ENCODE measurements at regions not wholly inside any gene's neighbourhood (a gene's known extent, or its start where the extent isn't known, plus 50 kb on each side); places are given as distances from the start of the nearest gene placed in this dataset.

GRCh38 chr2:8061219-8061618 is 620.6 kb upstream of the ID2 start:
- no peak overlapping the region for H3K4ac ChIP-seq (ENCODE audit: low read depth, low read length)
- H3K56ac ChIP-seq (ENCODE audit: insufficient read length, low read depth, low read length): no peak overlapping the region
- no peak overlapping the region for H3K27ac Mint-ChIP-seq
- H4K5ac ChIP-seq (ENCODE audit: insufficient read length, low read depth, low read length): no peak overlapping the region
- H4K20me1 ChIP-seq (ENCODE audit: control insufficient read depth, insufficient read depth, insufficient read length): no peaks in the 10 kb centered on the region
- no peak overlapping the region for H3K18ac ChIP-seq (ENCODE audit: insufficient read length, low read depth, low read length)
- no peak overlapping the region for H3T11ph ChIP-seq (ENCODE audit: low read length)
- H3K27me3 Mint-ChIP-seq (ENCODE audit: low read depth): peaks cover 3% of the 10 kb centered on the region; the same call in 1 of the 2 replicates
- no peaks in the 10 kb centered on the region for H3K27me3 ChIP-seq (ENCODE audit: insufficient read depth, low read length)
- H3K4me1 Mint-ChIP-seq: peaks cover 0 to 5% of the 10 kb centered on the region in 2 experiments; a peak in 2 of 4 replicates
- H3K23me2 ChIP-seq (ENCODE audit: insufficient read length, low read depth, low read length, poor library complexity, severe bottlenecking): no peaks in the 10 kb centered on the region
- H2BK20ac ChIP-seq (ENCODE audit: low read depth, low read length, poor library complexity, severe bottlenecking): no peak overlapping the region
- TF ChIP-seq, protein P1, sequence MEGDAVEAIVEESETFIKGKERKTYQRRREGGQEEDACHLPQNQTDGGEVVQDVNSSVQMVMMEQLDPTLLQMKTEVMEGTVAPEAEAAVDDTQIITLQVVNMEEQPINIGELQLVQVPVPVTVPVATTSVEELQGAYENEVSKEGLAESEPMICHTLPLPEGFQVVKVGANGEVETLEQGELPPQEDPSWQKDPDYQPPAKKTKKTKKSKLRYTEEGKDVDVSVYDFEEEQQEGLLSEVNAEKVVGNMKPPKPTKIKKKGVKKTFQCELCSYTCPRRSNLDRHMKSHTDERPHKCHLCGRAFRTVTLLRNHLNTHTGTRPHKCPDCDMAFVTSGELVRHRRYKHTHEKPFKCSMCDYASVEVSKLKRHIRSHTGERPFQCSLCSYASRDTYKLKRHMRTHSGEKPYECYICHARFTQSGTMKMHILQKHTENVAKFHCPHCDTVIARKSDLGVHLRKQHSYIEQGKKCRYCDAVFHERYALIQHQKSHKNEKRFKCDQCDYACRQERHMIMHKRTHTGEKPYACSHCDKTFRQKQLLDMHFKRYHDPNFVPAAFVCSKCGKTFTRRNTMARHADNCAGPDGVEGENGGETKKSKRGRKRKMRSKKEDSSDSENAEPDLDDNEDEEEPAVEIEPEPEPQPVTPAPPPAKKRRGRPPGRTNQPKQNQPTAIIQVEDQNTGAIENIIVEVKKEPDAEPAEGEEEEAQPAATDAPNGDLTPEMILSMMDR (conservative IDR thresholded peaks at IDR 0.05): no peak
- H2AFZ ChIP-seq (ENCODE audit: low read length): no peak overlapping the region
- DNase-seq: no peak
- no peak overlapping the region for H4K8ac ChIP-seq (replicated peaks; ENCODE audit: insufficient read length, low read depth, low read length)
- H3K4me2 ChIP-seq (ENCODE audit: insufficient read depth, insufficient read length, low read length): no peak overlapping the region
- no peak overlapping the region for H2BK5ac ChIP-seq (ENCODE audit: insufficient read length, low read length)
- H2BK15ac ChIP-seq (ENCODE audit: low read depth, low read length): no peak overlapping the region
- no peak overlapping the region for H3K4me3 Mint-ChIP-seq
- no peaks in the 10 kb centered on the region for H3K79me1 ChIP-seq (ENCODE audit: insufficient read depth, low read depth, low read length, poor library complexity, severe bottlenecking)
- WGBS (ENCODE audit: extremely low coverage, insufficient read length, low lambda C conversion rate): no CpG with 5 or more reads among the region's 9 CpGs
- no peak overlapping the region for H4K91ac ChIP-seq (ENCODE audit: insufficient read length, low read depth, low read length)
- peaks cover 14 to 17% of the 10 kb centered on the region in 2 experiments; a peak in 4 of 5 replicates for H3K9me3 Mint-ChIP-seq
- no peak overlapping the region for H3K23ac ChIP-seq (ENCODE audit: insufficient read length, low read depth, low read length)
- H3K27ac ChIP-seq (ENCODE audit: insufficient read length, low read depth, low read length): no peak overlapping the region
- no peak overlapping the region for H2BK120ac ChIP-seq (ENCODE audit: low read depth, low read length, poor library complexity, severe bottlenecking)
- no peaks in the 10 kb centered on the region for H3K79me2 ChIP-seq (ENCODE audit: insufficient read depth, low read length)
- H3K14ac ChIP-seq (ENCODE audit: insufficient read depth, low read length): no peak overlapping the region
- H2AK5ac ChIP-seq (ENCODE audit: insufficient read length, low read length): no peak overlapping the region
- H3K4me1 ChIP-seq (ENCODE audit: insufficient read depth, low read length): no peaks in the 10 kb centered on the region
- no peak overlapping the region for H3K9ac ChIP-seq (ENCODE audit: extremely low read depth, insufficient read length, low read length)
- H3K36me3 Mint-ChIP-seq (ENCODE audit: insufficient read depth in 1 of 3, low read depth in 3 of 3): peaks cover 0 to 19% (median 14%) of the 10 kb centered on the region in 3 experiments; a peak in 5 of 7 replicates
- no peaks in the 10 kb centered on the region for H3K9me3 ChIP-seq (ENCODE audit: control insufficient read depth, low read depth, low read length)
- H2BK12ac ChIP-seq (ENCODE audit: insufficient read length, low read depth, low read length): no peak overlapping the region

Measured in H9 (cell line).